RPMI7951 (cell line): ENCODE measurements at regions not wholly inside any gene's neighbourhood (a gene's known extent, or its start where the extent isn't known, plus 50 kb on each side); places are given as distances from the start of the nearest gene placed in this dataset.
"Not testable (repeated sequence)": the region's sequence is repeated elsewhere in the genome, so short reads cannot be mapped to it uniquely, and the experiment has no call there.

Source experiments
- DNase-seq: peaks from one replicate; pipeline ENCODE4 v3.0.0-alpha.2; 2012; ENCODE audit warnings: low read depth

DNA sequence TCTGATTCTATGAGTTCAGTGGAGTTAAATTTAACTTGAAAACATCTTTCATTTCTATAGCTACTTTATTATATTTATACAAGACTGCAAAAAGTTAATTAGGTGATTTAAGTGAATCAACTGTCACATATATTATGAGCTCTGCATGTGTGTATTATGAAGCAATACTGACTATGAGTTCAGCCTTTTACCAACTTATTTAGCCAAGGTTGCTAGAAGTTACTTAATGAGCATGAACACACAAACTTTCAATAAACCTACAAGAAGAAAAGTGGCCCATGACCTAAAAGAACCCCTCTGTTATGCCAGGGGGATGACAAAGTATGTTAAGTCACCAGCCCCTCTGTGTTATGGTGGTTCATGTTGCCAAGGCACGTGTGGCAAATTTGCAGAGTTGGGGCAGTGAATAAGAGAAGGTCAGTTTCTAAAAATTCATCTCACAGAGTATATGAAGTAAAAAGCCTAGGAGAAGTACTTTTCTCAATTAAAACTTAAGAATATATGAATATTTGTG is 86.7 kb upstream of the LYPLAL1 start:
- no peak for DNase-seq

DNA sequence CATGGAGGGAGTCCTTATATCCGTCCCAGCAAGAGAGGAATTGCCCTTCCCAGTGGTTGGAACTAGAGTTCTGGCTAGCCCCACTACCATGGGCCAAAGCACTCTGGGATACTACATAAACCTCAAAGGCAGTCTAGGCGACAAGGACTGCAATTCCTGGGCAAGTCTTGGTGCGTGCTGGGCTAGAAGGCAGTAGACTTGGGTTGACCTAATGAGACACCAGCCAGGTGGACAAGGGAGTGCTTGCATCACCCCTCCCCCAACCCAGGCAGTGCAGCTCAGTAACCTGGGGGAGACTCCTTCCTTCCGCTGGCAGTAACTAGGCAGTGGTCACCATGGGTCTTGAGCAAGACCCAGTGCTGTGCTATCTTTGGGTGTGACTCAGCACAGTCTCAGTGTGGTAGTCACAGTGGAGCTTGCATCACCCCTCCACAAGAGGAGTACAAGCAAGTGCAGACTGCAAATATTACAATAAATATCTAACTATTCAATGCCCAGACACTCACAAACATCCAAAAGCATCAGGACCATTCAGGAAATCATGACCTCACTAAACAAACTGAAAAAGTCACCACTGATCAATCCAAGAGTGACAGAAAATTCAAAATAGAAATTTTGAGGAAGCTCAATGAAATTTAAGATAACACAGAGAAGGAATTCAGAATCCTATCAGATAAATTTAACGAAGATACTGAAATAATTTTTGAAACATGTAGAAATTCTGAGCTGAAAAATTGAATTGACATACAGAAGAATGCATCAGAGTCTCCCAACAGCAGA is 84.7 kb upstream of the LYPLAL1 start:
- peak; percentile 89 for DNase-seq

DNA sequence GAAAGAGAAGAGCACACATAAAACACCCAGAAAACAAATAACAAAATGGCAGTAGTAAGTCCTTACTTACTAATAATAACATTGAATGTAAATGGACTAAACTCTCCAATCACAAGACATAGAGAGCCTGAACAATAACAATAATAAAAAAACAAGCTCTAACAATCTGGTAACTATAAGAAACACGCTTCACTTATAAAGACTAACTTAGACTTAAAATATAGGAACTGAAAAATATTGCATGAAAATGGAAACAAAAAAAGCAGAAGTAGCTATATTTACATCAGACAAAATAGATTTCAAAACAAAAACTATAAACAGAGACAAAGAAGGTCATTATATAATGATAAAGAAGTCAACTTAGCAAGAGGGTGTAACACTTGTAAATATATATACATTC is 83.1 kb upstream of the LYPLAL1 start:
- no peak for DNase-seq

DNA sequence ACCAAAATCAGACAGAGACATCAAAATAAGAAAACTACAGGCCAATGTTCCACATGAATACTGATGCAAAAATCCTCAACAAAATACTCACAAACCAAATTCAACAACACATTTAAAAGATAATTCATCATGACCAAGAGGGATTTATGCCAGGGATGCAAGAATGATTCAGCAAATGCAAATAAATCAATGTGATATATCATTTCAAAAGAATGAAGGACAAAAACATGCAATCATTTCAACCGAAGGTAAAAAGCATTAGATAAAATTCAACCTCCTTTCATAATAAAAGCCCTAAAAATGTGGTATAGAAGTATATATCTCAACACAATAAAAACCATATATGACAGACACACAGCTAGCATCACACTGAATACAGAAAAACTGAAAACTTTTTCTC is 81.5 kb upstream of the LYPLAL1 start:
- peak; percentile 15 for DNase-seq

DNA sequence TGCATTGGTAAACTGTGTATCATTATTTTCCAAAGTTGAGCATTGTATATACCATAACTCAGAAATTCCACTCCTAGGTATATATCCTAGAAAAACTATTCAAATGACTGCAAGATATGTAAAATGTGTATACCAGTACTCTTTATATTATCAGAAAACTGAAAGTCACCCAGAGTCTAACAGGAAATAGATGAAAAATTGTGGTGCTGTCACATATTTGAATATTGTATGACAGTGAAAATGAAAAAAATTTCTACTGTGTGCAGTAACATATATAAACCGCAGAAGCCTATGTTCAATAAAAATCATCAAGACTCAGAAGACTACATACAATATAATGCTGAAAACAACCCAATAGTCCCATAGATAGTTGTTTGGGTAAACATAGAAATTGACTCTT is 74.4 kb upstream of the LYPLAL1 start:
- no peak for DNase-seq

DNA sequence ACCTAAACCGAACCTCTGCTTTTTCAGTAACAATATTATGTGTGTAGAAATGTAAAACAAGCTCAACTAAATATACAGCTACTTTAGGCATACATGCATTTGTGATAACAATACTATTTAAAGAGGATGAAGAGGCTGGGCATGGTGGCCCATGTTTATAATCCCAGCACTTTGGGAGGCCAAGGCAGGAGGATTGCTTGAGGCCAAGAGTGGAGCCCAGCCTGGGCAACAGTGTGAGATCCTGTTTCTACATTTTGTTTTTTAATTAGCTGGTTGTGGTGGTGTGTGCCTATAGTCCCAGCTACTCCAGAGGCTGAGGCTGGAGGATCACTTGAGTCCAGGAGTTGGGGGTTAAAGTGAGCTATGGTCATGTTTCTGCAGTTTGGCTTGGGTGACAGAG is 73.6 kb upstream of the LYPLAL1 start:
- no peak for DNase-seq

DNA sequence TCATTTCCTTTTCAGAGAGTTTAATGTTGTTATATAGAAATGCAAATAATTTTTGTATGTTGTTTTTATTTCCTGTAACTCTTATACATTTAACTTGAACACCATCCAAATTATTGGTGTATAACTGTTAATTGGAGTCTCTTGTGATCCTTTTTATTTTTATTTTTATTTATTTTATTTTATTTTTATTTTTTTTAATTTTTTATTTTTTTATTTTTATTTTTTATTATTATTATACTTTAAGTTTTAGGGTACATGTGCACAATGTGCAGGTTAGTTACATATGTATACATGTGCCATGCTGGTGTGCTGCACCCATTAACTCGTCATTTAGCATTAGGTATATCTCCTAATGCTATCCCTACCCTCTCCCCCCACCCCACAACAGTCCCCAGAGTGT is 71.2 kb upstream of the LYPLAL1 start:
- DNase-seq = not testable (repeated sequence)

DNA sequence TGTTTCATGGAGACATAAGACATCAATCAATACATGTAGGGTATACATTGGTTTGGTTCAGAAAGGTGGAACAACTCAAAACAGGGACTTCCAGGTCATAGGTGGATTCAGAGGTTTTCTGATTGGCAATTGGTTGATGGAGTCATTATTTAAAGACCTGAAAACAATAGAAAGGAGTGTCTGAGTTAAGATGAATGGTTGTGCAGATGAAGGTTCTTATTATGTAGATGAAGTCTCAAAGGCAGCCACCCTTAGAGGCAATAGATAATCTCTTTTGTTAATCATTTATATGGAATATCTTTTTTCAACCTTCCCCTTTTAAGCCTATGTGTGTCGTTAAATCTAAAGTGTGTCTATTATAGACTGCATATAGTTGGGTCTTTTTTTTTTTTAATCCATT is 67.8 kb upstream of the LYPLAL1 start:
- no peak for DNase-seq

DNA sequence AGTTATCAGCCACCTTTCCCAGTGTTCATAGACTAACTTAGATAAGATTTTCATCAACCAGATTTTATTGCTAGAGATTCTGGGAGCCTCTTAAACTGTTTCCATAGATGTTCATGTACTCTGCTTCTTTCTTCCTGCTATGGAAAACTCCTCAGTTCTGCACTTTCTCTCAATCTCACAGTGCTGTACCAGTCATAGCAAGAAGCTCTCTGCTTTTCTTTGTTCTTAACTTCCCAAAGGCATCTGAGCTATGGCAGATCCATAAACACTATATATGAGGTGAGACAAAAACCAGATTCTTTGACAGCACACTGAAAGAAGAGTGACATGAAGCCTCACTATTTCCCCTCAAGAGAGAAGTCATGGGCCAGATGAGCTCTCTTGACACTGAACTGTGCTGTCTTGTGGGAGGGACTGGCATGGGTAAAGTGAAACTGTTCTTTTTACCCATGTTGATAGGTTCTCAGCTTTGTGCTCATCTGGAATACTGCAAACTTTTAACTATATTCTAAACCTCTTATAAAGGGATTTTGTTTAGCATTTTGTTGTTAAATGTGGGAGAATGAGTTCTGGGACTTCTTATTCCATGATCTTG is 64.2 kb upstream of the LYPLAL1 start:
- no peak for DNase-seq

DNA sequence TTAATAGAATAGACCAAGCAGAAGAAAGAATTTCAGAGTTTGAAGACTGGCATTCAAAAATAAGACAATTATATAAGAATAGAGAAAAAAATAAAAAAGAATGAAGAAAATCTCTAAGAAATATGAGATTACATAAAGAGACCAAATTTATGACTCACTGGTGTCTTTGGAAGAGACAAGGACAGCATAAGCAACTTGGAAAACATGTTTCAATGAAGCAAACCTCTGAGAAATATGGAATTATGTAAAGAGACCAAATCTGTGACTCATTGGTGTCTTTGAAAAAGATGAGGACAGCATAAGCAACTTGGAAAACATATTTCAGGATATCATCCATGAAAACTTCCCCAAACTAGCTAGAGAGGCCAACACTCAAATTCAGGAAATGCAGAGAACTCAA is 60.4 kb upstream of the LYPLAL1 start:
- no peak for DNase-seq

DNA sequence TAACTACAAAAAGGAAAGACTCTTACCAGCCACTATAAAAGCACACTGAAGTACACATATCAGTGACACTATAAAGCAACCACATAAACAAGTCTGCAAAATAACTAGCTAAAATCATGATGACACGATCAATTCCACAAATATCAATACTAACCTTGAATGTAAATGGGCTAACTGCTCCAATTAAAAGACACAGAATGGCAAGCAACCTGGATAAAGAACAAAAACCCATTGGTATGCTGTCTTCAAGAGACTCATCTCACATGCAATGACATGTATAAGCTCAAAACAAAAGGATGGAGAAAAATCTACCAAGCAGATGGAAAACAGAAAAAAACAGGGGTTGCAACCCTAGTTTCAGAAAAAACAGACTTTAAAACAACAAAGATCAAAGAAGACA is 59.7 kb upstream of the LYPLAL1 start:
- DNase-seq = no peak

DNA sequence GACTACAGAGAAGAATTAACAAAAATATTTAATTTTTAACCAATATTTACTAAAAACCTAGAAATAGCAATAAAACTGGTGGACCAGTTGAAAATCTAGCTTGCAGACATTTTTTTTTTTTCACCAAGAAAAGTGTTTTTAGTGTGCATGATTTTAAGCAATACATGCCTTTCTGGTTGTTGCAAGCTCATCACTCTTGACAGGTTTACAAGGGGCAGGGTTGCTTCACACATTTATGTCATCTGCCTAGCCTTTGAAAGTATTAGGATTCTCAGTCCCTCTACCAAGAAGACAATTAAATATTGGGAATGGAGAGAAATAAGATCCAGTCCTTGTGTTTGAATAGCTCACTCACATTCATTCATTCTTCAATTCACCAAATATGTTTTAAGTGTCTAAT is 53.8 kb upstream of the LYPLAL1 start:
- DNase-seq = no peak

DNA sequence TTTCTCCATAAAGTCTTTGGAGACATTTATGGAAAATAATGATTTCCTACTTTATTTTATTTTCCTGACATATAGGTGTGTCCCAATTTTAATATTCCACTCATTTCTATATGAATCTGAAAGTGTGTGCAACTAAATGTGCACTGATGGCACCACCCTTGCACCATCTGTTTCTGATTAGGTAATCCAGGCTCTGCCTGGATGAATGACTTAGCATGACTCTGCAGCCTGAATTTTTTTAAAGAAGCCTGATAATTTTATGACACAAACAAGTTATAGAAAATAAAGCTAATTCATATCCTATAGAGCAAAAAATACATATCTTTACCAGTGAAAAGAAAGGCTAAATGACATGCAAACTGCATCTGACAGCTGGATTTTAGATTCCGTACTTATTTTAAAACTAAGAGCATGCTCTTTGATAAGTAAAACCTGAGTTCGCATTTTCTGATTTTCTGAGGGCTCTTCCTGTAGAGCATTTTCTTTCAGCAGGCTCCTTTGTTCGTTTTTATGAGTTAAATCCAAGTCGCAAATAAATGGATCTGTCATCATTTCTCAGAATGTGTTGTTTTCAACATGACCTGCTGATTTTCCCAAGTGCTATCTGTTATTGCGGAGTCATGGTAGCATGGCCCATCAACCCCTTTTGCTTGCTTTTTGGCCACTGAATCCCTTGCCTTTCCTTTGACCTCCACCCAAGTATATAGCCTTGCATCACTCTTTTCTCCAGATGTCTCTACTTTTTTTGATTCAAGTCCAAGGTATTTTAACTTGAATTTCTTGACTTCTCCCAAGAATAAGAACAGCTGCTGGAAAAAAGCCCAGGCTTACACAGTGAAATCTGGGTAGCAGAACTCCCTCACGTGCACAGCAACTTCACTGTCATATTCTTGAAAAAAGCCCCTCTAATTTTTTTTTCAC is 52.8 kb upstream of the LYPLAL1 start:
- peak; percentile 89 for DNase-seq

DNA sequence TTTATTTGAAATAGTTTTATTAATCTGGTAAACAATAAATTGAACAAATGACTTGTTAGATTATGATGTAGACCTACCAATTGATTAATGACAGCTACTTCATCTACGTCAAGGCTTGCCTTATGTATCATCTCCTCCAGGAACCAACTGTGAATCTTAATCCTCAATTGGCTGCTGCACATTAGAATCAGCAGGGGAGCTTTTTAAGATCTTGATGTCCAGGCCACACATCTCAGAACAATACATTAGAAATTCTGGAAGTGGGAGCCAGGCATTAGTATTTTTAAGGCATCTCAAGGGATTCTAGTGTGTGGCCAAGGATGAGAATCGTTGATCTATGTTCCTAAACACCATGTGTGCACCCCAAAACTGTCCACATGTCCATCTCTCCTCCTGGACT is 52.0 kb upstream of the LYPLAL1 start:
- no peak for DNase-seq

DNA sequence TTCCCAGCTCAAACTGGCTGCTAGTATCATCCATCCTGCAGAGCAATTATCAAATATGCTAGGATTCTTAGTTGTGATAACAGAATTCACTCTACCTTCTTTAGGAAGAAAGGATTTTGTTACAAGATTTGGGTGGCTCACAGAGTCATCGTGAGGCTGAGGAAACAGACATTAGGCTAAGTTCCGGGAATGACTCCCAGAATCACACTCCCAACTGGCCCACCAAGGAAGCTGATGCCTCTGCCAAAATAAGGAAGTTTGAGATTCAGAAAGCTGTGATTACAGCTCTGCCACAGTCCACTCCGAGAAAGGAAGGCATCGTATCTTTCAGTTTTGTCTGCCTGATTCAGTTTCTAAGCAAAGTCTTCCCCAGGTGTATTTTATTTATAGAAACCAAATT is 50.6 kb upstream of the LYPLAL1 start:
- peak; percentile 26 for DNase-seq
